SU-DHL-6 (cell line): ENCODE measurements at regions not wholly inside any gene's neighbourhood (a gene's known extent, or its start where the extent isn't known, plus 50 kb on each side); places are given as distances from the start of the nearest gene placed in this dataset.

Experiments
- H2AFZ ChIP-seq: fragments of 200-600 bp; sonication (generic); 2 replicates; pipeline ENCODE4 v1.6.1; 2014; ENCODE audit warnings: low read depth, mild to moderate bottlenecking, moderate library complexity, mixed read lengths, antibody characterized with exemption, low read length; ENCODE audit not compliant: severe bottlenecking
- H3F3A ChIP-seq: fragments of 200-600 bp; shearing (Covaris generic); 2 replicates; pipeline ENCODE4 v1.6.0; 2016; ENCODE audit warnings: antibody characterized with exemption, mild to moderate bottlenecking; ENCODE audit not compliant: insufficient read depth
- H3K27ac ChIP-seq: fragments of 200-600 bp; sonication (generic); 2 replicates; pipeline ENCODE4 v1.5.1; 2016; ENCODE audit warnings: low read depth, mild to moderate bottlenecking, low read length, moderate library complexity, mixed read lengths
- H3K27me3 ChIP-seq: fragments of 200-600 bp; sonication (generic), shearing (Covaris generic); 2 replicates; pipeline ENCODE4 v1.6.0; 2014; ENCODE audit warnings: mild to moderate bottlenecking, low read length
- H3K36me3 ChIP-seq: fragments of 200-600 bp; sonication (generic); 2 replicates; pipeline ENCODE4 v1.6.1; 2014; ENCODE audit warnings: mild to moderate bottlenecking, low read length, mixed read lengths
- H3K4me2 ChIP-seq: fragments of 300-600, 200-600 bp; shearing (Covaris generic), sonication (generic); 2 replicates; pipeline ENCODE4 v1.6.0; 2014; ENCODE audit warnings: low read length, low read depth, mild to moderate bottlenecking; ENCODE audit not compliant: poor library complexity, severe bottlenecking
- H3K4me3 ChIP-seq: fragments of 200-600 bp; sonication (generic); 2 replicates; pipeline ENCODE4 v1.5.1; 2014; ENCODE audit warnings: antibody characterized with exemption, low read length, mild to moderate bottlenecking, mixed read lengths; ENCODE audit not compliant: insufficient read depth, poor library complexity, severe bottlenecking
- H3K79me2 ChIP-seq: fragments of 200-600 bp; sonication (generic); 2 replicates; pipeline ENCODE4 v1.6.1; 2014; ENCODE audit warnings: mild to moderate bottlenecking, low read length, moderate library complexity; ENCODE audit not compliant: insufficient read depth
- H3K9ac ChIP-seq: fragments of 200-600 bp; sonication (generic); 2 replicates; pipeline ENCODE4 v1.7.0; 2014; ENCODE audit warnings: mild to moderate bottlenecking, low read length
- H3K9me2 ChIP-seq: fragments of 200-600 bp; sonication (generic); replicated peaks from 2 replicates; pipeline ENCODE4 v1.6.1; 2014; ENCODE audit warnings: low read length; ENCODE audit not compliant: insufficient read depth
- H3K9me3 ChIP-seq: fragments of 200-600 bp; sonication (generic); 2 replicates; pipeline ENCODE4 v1.6.1; 2014; ENCODE audit warnings: low read length, mixed read lengths; ENCODE audit not compliant: insufficient read depth
- H4K20me1 ChIP-seq: fragments of 200-600 bp; sonication (generic); 2 replicates; pipeline ENCODE4 v1.6.1; 2014; ENCODE audit warnings: low read depth, mild to moderate bottlenecking, antibody characterized with exemption, low read length, moderate library complexity, mixed read lengths
- EZH2phosphoT487 ChIP-seq: fragments of 200-600 bp; sonication (generic), shearing (Covaris generic); conservative IDR thresholded peaks from 2 replicates; pipeline ENCODE4 v1.6.1; 2018; ENCODE audit warnings: mild to moderate bottlenecking, antibody characterized with exemption, low read length, moderate library complexity, mixed read lengths
- TF ChIP-seq, protein P1 (sequence below): fragments of 200-600 bp; sonication (generic); IDR thresholded peaks from one replicate; pipeline ENCODE4 v1.5.1; 2017; ENCODE audit warnings: antibody characterized with exemption, mild to moderate bottlenecking, low read length, moderate library complexity; ENCODE audit not compliant: insufficient read depth, poor library complexity, severe bottlenecking

DNA sequence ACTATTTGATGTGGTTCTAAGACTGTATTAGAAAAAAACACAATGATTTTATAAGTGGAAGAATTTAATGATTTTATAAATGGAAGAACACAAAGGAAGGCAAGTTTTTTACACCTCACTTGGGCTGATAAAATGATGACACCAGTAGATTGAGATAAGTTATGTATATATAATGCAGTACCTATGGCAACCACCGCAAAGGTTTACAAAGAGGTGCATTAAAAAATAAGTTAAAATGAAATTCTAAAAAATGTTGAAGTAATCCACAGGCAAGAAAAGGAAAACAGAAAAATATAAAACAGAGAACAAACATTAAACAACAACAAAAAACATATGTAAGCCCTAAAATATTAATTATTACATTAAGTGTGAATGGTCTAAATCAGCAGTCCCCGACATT lies 490.9 kb upstream of the AADAT start:
- no peaks in the 10 kb centered on the region for H3K36me3 ChIP-seq
- no peaks in the 10 kb centered on the region for H4K20me1 ChIP-seq
- no peak overlapping the region for H3K9ac ChIP-seq
- H3F3A ChIP-seq, result no peaks in the 10 kb centered on the region
- TF ChIP-seq EZH2phosphoT487, result no peak
- TF ChIP-seq, protein P1, sequence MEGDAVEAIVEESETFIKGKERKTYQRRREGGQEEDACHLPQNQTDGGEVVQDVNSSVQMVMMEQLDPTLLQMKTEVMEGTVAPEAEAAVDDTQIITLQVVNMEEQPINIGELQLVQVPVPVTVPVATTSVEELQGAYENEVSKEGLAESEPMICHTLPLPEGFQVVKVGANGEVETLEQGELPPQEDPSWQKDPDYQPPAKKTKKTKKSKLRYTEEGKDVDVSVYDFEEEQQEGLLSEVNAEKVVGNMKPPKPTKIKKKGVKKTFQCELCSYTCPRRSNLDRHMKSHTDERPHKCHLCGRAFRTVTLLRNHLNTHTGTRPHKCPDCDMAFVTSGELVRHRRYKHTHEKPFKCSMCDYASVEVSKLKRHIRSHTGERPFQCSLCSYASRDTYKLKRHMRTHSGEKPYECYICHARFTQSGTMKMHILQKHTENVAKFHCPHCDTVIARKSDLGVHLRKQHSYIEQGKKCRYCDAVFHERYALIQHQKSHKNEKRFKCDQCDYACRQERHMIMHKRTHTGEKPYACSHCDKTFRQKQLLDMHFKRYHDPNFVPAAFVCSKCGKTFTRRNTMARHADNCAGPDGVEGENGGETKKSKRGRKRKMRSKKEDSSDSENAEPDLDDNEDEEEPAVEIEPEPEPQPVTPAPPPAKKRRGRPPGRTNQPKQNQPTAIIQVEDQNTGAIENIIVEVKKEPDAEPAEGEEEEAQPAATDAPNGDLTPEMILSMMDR, result no peak
- H3K4me2 ChIP-seq, result no peak overlapping the region
- H3K27ac ChIP-seq, result no peak overlapping the region
- H2AFZ ChIP-seq, result no peak overlapping the region
- H3K9me3 ChIP-seq, result no peaks in the 10 kb centered on the region
- H3K9me2 ChIP-seq, result no peaks in the 10 kb centered on the region
- H3K27me3 ChIP-seq, result no peaks in the 10 kb centered on the region
- no peak overlapping the region for H3K4me3 ChIP-seq
- H3K79me2 ChIP-seq, result no peaks in the 10 kb centered on the region

GRCh38 chr4:170538821-170539473 lies 449.2 kb upstream of the AADAT start:
- no peak overlapping the region for H2AFZ ChIP-seq
- TF ChIP-seq, protein P1, result no peak
- TF ChIP-seq EZH2phosphoT487, result no peak
- no peak overlapping the region for H3K27ac ChIP-seq
- H3K79me2 ChIP-seq, result no peaks in the 10 kb centered on the region
- H3K9me3 ChIP-seq, result no peaks in the 10 kb centered on the region
- H3K4me2 ChIP-seq, result no peak overlapping the region
- H3K9me2 ChIP-seq, result no peaks in the 10 kb centered on the region
- H3K27me3 ChIP-seq, result no peaks in the 10 kb centered on the region
- no peak overlapping the region for H3K9ac ChIP-seq
- H4K20me1 ChIP-seq, result no peaks in the 10 kb centered on the region
- H3K4me3 ChIP-seq, result no peak overlapping the region
- H3F3A ChIP-seq, result no peaks in the 10 kb centered on the region
- H3K36me3 ChIP-seq, result no peaks in the 10 kb centered on the region

GRCh38 chr4:170529748-170530722 lies 440.3 kb upstream of the AADAT start:
- Histone ChIP-seq H3K4me3 (no peak overlapping the region), H3K4me2 (no peak overlapping the region), H4K20me1 (no peaks in the 10 kb centered on the region), H3K79me2 (no peaks in the 10 kb centered on the region), H3F3A (no peaks in the 10 kb centered on the region), H2AFZ (no peak overlapping the region), H3K9ac (no peak overlapping the region), H3K36me3 (no peaks in the 10 kb centered on the region), H3K27me3 (no peaks in the 10 kb centered on the region), H3K9me2 (no peaks in the 10 kb centered on the region), H3K9me3 (no peaks in the 10 kb centered on the region), H3K27ac (no peak overlapping the region)
- TF ChIP-seq EZH2phosphoT487, result no peak
- TF ChIP-seq, protein P1, result no peak
